ENCODE measurements at regions not wholly inside any gene's neighbourhood (a gene's known extent, or its start where the extent isn't known, plus 50 kb on each side); places are given as distances from the start of the nearest gene placed in this dataset.
"Not testable (repeated sequence)": the region's sequence is repeated elsewhere in the genome, so short reads cannot be mapped to it uniquely, and the experiment has no call there.

DNA sequence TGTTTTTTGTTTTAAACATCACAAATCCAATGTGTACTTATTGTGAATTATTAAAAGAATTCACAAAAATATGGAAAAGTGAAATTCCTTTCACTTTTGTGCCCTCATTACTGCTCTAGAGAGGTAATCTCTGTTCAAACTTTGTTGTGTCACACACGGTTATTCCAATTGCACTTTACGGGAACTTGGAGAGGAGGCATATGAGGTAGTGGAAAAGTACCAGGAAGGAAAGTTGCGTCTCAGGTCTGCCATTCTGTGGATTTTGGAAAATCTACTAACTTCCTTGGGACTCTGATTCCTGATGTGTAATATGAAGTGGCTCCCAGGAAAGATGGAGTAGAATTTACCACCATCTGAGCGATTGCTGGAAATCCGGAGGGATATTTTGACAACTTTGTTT lies 90.9 kb upstream of the DCN start:
- DNase-seq: no peak

- peak; percentile 31 for DNase-seq
Observed at GRCh38 chr12:91272461-91273063, 89.9 kb upstream of the DCN start.

DNA sequence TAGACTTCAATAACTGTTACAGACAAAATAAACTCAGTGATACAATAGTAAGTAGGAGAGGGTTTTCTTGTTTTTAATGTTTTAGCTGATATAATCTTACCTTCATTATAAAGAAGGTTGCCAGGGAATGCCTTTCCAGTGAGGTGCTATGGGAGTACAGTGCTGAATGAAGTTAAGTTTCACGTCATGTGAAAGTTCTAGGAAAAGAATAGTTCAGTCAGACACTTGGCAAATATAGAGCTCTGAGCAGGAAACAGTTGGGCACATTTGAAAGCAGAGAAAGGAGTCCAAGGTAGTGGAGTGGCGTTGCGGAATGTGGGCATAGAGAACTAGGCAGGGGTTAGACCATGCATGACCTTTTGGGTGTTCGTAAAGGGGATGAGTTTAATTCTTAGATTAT lies 88.6 kb upstream of the DCN start:
- DNase-seq: no peak

DNA sequence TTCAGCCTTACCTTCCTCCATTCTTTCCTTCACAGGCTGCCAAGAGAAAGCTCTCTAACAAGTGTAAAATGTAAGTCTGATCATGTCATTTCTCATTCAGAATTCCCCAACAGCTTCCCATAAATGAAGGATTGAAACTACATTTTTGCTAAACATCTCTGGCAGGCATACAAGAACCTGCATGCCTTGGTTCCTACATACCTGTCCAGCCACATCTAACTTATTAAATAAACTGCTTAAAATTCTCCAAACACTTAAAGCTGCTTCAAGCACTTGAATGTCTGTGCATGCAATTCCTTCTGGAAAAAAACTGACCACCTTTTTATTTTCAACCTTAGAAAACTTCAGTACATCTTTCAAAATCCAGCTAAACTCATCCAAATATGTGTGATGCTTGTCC lies 84.4 kb upstream of the DCN start:
- no peak for DNase-seq

DNA sequence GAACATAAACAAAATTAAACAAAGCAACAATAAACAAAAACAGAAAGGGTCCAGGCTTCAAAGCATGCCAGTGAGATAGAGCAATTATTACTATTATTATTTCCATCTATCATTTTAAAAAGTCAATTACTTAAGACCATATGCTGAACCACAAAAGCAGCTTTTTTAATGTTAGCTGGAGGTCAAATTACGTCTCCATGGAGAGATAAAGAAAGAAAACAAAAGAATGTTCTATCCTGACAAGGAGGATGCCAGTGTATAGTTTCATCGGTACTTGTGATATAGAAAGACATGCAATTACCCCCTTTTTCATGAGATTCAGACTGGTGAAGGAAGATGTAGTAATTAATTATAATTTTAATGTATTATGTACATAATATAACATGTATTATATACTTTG lies 81.6 kb upstream of the DCN start:
- no peak for DNase-seq

- DNase-seq: no peak
Observed at GRCh38 chr12:91261820-91262676, 79.4 kb upstream of the DCN start.

- peak; percentile 67 for DNase-seq
Observed at GRCh38 chr12:91256411-91256810, 73.8 kb upstream of the DCN start.

DNA sequence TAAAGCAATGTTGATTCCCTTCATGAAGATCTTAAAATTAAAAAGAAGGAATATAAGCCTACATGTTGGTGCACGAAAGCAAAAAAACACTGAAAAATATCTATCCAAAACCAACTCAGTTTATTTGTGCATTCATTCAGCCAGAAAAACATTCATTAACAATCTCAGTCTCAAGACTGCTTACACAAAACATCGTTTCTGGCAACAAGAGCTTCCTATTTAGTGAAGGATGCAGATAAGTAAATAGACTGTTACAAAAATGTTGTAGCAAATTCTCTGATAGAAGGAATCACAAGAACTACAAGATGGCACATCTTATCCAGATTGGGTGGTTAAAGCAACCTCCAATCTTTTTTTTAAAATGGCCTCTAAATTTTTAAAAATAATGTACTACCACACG lies 69.7 kb upstream of the DCN start:
- DNase-seq: no peak

DNA sequence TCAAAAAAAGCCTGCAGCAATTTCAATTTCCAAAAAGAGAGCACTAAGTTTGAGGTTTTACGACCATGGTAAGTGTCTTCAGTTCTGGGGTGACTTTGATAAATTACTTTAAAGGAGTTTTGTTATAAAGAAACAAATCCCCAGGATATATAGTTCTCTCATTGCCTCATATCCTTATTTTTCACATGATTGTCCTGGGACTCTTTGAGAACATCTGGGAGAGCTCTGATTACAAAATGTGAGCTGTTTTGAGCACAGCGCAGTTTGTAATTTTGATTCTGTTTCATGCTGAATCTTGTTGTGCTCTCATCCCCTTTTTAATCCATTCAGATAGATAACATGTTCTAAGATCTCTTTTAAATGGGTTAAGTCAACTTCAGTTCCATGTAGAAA lies 67.7 kb upstream of the DCN start:
- DNase-seq: no peak

- no peak for DNase-seq
Observed at GRCh38 chr12:91249518-91250272, 67.1 kb upstream of the DCN start.

DNA sequence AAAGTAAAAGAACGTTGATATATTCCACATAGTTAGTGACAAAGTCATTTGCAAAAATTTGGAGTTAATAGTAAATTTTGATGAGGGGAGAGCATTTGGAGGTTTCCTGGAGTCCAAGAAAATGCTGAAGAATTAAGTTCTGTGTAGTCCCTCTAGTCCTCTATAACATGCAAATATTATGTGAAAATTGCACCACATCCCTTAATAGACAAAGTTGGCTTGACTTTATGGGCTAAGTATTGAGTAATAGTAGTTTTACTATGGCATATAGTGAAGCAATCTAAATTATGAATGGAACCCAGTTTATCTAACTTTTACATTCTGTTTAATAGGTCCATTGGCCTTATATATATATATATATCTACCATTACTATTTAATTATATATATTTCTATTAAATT lies 66.4 kb upstream of the DCN start:
- DNase-seq: no peak

DNA sequence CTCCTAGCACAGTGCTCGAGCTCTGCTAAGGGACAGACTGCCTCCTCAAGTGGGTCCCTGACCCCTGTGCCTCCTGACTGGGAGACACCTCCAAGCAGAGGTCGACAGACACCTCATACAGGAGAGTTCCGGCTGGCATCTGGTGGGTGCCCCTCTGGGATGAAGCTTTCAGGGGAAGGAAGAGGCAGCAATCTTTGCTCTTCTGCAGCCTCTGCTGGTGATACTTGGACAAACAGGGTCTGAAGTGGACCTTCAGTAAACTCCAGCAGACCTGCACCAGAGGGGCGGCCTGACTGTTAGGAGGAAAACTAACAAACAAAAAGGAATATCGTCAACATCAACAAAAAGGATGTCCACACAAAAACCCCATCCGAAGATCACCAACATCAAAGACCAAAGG lies 60.6 kb upstream of the DCN start:
- DNase-seq: not testable (repeated sequence)

DNA sequence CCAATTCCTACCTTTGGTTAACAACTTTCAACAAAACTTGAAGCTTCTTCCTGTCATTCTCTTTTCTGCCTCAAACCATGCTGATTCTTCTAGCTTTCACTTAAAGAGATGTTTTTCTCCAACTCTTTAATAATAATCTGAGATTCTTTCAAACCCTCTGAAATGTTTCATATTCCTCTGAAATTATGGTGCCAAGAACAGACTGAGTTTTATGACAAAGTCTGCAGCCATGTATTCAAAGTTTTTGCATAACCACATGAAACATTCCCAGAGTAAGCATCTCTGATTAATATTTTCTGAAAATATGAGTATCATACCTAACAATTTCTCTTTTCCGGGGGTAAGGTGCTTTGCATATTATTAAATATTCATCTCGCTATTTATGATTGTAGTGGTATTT lies 59.1 kb upstream of the DCN start:
- DNase-seq: no peak

GRCh38 chr12:91240386-91241095 lies 57.9 kb upstream of the DCN start:
- DNase-seq: no peak

DNA sequence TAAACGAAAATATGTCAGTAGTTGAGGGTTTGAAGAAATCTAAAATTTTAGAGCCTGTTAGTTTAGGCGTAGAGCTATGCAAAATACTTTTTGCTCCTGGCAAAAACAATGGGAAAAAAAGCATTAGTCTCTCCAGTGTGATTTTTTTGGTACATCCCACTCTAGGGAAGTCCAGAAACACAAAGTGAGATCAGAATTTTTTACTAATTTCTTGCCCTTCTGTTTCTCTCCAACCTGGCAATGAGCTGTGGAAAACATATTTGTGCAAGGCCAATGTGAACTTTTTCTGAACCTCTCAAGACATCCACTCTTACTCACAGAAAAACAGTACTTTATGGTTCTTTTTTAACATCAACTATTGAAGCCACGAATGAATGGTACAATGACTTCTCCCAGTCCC lies 56.9 kb upstream of the DCN start:
- DNase-seq: no peak
